PC-9 (cell line): ENCODE measurements at regions not wholly inside any gene's neighbourhood (a gene's known extent, or its start where the extent isn't known, plus 50 kb on each side); places are given as distances from the start of the nearest gene placed in this dataset.

Experiments used
- EZH2 ChIP-seq: fragments of 200-600 bp; sonication (generic); IDR thresholded peaks from 2 replicates; pipeline ENCODE4 v1.8.0; 2017; ENCODE audit warnings: antibody characterized with exemption, low read depth
- TF ChIP-seq, protein P1 (sequence below): fragments of 200-600 bp; sonication (generic); conservative IDR thresholded peaks from 2 replicates; pipeline ENCODE4 v1.6.1; 2017; ENCODE audit warnings: mixed run types, antibody characterized with exemption, mild to moderate bottlenecking, moderate library complexity

DNA sequence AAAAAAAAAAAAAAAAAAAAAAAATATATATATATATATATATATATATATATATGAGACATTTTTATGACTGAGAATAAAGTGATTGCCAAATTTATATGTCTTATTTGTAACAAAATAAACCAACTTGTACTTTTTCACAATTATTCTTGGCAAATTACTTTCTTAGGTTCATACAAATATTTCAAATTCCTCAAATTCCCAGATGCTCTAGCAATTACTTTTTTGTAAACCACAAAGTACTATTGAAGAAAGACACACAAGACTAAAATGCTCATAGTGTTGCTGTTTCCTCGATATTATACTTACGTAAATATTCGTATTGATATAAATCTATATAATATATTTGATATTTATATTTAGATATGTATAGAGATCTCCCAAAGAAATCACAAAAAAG is 390.0 kb downstream of the FAT4 start:
- TF ChIP-seq, protein P1, sequence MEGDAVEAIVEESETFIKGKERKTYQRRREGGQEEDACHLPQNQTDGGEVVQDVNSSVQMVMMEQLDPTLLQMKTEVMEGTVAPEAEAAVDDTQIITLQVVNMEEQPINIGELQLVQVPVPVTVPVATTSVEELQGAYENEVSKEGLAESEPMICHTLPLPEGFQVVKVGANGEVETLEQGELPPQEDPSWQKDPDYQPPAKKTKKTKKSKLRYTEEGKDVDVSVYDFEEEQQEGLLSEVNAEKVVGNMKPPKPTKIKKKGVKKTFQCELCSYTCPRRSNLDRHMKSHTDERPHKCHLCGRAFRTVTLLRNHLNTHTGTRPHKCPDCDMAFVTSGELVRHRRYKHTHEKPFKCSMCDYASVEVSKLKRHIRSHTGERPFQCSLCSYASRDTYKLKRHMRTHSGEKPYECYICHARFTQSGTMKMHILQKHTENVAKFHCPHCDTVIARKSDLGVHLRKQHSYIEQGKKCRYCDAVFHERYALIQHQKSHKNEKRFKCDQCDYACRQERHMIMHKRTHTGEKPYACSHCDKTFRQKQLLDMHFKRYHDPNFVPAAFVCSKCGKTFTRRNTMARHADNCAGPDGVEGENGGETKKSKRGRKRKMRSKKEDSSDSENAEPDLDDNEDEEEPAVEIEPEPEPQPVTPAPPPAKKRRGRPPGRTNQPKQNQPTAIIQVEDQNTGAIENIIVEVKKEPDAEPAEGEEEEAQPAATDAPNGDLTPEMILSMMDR, result no peak
- no peak for TF ChIP-seq EZH2
